ENCODE measurements at regions not wholly inside any gene's neighbourhood (a gene's known extent, or its start where the extent isn't known, plus 50 kb on each side); places are given as distances from the start of the nearest gene placed in this dataset.

DNA sequence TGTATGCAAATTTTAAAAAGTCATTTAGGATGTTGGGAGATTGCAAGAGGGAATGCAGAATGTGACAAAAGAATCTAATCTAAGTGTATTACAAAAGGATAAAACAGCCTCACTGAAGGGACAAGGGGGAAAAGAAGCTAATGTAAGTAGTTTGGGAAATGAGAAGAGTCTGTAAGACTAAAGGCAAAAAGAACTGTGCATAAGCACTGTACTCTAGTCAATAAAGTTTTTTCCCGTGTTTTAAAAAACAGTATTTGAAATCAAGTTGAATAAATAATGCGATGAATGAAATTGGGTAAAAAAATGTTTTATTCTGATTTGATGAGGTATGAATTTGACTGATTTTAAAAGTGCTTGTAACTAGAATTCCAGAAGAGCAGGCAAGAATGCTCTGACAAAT is 149.8 kb downstream of the VEGFA start:
- no peak overlapping the region for H3K27ac ChIP-seq
- H3K79me2 ChIP-seq: no peaks in the 10 kb centered on the region
- H3K4me3 ChIP-seq: no peak overlapping the region
- H4K20me1 ChIP-seq (ENCODE audit: insufficient read depth, poor library complexity, severe bottlenecking): no peaks in the 10 kb centered on the region
- H3K36me3 ChIP-seq (replicated peaks; ENCODE audit: insufficient read depth, low read depth): no peaks in the 10 kb centered on the region
- H3K4me2 ChIP-seq: no peak overlapping the region
- TF ChIP-seq EZH2 (IDR thresholded peaks at IDR 0.05; ENCODE audit: borderline replicate concordance) (no peak), EZH2phosphoT487 (IDR thresholded peaks at IDR 0.05; ENCODE audit: low read depth, severe bottlenecking, unreplicated experiment) (no peak)
- TF ChIP-seq, protein P1, sequence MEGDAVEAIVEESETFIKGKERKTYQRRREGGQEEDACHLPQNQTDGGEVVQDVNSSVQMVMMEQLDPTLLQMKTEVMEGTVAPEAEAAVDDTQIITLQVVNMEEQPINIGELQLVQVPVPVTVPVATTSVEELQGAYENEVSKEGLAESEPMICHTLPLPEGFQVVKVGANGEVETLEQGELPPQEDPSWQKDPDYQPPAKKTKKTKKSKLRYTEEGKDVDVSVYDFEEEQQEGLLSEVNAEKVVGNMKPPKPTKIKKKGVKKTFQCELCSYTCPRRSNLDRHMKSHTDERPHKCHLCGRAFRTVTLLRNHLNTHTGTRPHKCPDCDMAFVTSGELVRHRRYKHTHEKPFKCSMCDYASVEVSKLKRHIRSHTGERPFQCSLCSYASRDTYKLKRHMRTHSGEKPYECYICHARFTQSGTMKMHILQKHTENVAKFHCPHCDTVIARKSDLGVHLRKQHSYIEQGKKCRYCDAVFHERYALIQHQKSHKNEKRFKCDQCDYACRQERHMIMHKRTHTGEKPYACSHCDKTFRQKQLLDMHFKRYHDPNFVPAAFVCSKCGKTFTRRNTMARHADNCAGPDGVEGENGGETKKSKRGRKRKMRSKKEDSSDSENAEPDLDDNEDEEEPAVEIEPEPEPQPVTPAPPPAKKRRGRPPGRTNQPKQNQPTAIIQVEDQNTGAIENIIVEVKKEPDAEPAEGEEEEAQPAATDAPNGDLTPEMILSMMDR (IDR thresholded peaks at IDR 0.05; ENCODE audit: poor library complexity): no peak
- no peaks in the 10 kb centered on the region for H3K9me2 ChIP-seq (replicated peaks; ENCODE audit: insufficient read depth)
- H3K27me3 ChIP-seq: no peaks in the 10 kb centered on the region
- no peak for DNase-seq (ENCODE audit: low spot score)
- peaks cover 23% of the 10 kb centered on the region for H3K4me1 ChIP-seq (ENCODE audit: insufficient read depth)
- no peak overlapping the region for H2AFZ ChIP-seq
- H3K9me3 ChIP-seq (ENCODE audit: low read depth): no peaks in the 10 kb centered on the region
- 98% methylated on average over 2 of the region's 2 CpGs for WGBS (ENCODE audit: low lambda C conversion rate, missing lambda C conversion rate)

DNA sequence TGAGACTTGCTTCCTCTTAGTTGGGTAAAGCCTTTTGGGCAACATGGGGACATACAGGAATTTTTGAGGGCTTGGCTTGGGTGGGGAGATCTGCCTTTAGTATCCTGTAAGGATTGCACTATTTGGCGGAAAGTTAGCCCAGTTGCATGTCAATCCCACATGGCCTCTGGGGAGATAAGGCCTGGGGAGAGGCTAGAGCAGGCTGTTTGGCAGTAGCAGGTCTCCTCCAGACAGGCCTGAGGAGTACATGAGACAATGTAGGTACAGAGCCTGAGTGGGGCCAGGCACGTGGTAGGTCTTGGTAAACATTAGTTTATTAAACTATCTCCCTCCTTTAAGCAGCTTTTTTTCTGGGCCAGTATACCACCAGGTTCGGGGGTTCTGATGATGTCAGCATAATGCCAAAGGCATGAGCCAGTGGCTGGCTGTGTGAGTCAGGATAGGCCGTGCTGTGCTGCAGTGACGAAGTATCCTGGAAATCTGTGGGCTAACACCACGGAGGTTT is 147.9 kb downstream of the VEGFA start:
- no peaks in the 10 kb centered on the region for H3K79me2 ChIP-seq
- H4K20me1 ChIP-seq (ENCODE audit: insufficient read depth, poor library complexity, severe bottlenecking): no peaks in the 10 kb centered on the region
- H3K4me1 ChIP-seq (ENCODE audit: insufficient read depth): peaks cover 40% of the 10 kb centered on the region
- no peak overlapping the region for H3K4me2 ChIP-seq
- no peaks in the 10 kb centered on the region for H3K9me2 ChIP-seq (replicated peaks; ENCODE audit: insufficient read depth)
- no peak for TF ChIP-seq EZH2phosphoT487 (IDR thresholded peaks at IDR 0.05; ENCODE audit: low read depth, severe bottlenecking, unreplicated experiment)
- TF ChIP-seq EZH2 (IDR thresholded peaks at IDR 0.05; ENCODE audit: borderline replicate concordance): no peak
- no peak overlapping the region for H3K4me3 ChIP-seq
- peak overlapping the region; percentile 56 for H3K27ac ChIP-seq
- H3K36me3 ChIP-seq (replicated peaks; ENCODE audit: insufficient read depth, low read depth): no peaks in the 10 kb centered on the region
- H2AFZ ChIP-seq: no peak overlapping the region
- 64% methylated on average over 6 of the region's 6 CpGs for WGBS (ENCODE audit: low lambda C conversion rate, missing lambda C conversion rate)
- H3K27me3 ChIP-seq: no peaks in the 10 kb centered on the region
- no peaks in the 10 kb centered on the region for H3K9me3 ChIP-seq (ENCODE audit: low read depth)
- peak; percentile 54 for DNase-seq (ENCODE audit: low spot score)

GRCh38 chr6:43916924-43917877 is 147.2 kb downstream of the VEGFA start:
- Histone ChIP-seq H3K27me3 (no peaks in the 10 kb centered on the region), H2AFZ (no peak overlapping the region), H3K36me3 (replicated peaks; ENCODE audit: insufficient read depth, low read depth) (no peaks in the 10 kb centered on the region), H3K4me1 (ENCODE audit: insufficient read depth) (peaks cover 47% of the 10 kb centered on the region), H3K4me2 (peak overlapping the region; percentile 6), H4K20me1 (ENCODE audit: insufficient read depth, poor library complexity, severe bottlenecking) (no peaks in the 10 kb centered on the region), H3K9me3 (ENCODE audit: low read depth) (no peaks in the 10 kb centered on the region), H3K27ac (peak overlapping the region; percentile 56), H3K9me2 (replicated peaks; ENCODE audit: insufficient read depth) (no peaks in the 10 kb centered on the region), H3K79me2 (no peaks in the 10 kb centered on the region), H3K4me3 (no peak overlapping the region)
- TF ChIP-seq EZH2 (IDR thresholded peaks at IDR 0.05; ENCODE audit: borderline replicate concordance) (no peak), EZH2phosphoT487 (IDR thresholded peaks at IDR 0.05; ENCODE audit: low read depth, severe bottlenecking, unreplicated experiment) (peak; percentile 44)
- TF ChIP-seq, protein P1 (IDR thresholded peaks at IDR 0.05; ENCODE audit: poor library complexity): no peak
- WGBS (ENCODE audit: low lambda C conversion rate, missing lambda C conversion rate): 66% methylated on average over 12 of the region's 12 CpGs
- peak; percentile 84 for DNase-seq (ENCODE audit: low spot score)

Measured in hepatocyte (in vitro differentiated cells).